WTC11 (cell line): ENCODE measurements at regions not wholly inside any gene's neighbourhood (a gene's known extent, or its start where the extent isn't known, plus 50 kb on each side); places are given as distances from the start of the nearest gene placed in this dataset.
"Not testable (repeated sequence)": the region's sequence is repeated elsewhere in the genome, so short reads cannot be mapped to it uniquely, and the experiment has no call there.

Experiments used
- CTCF ChIP-seq: fragments of 200-600 bp; IDR thresholded peaks from 2 replicates; pipeline ENCODE4 v1.8.0; 2022; ENCODE audit warnings: antibody characterized with exemption
- ETV6 ChIP-seq: sonication (generic); formaldehyde crosslinking; IDR thresholded peaks from 2 replicates; pipeline ENCODE4 v1.8.1; 2022; ENCODE audit warnings: mild to moderate bottlenecking, missing genetic modification reagents
- PREB ChIP-seq: sonication (generic); formaldehyde crosslinking; IDR thresholded peaks from 2 replicates; pipeline ENCODE4 v1.8.1; 2022; ENCODE audit warnings: mild to moderate bottlenecking, missing genetic modification reagents, moderate library complexity, borderline replicate concordance
- USF1 ChIP-seq: sonication (generic); formaldehyde crosslinking; IDR thresholded peaks from 2 replicates; pipeline ENCODE4 v1.8.0; 2022; ENCODE audit warnings: mild to moderate bottlenecking, missing genetic modification reagents

- TF ChIP-seq USF1 (CRISPR knock-in tag); ETV6; CTCF; PREB (CRISPR knock-in tag): not testable (repeated sequence)
Observed at GRCh38 chr11:43194459-43194858, 117.3 kb upstream of the API5 start.
